SK-N-SH treated with all-trans-retinoic acid at 6 μM for 48 hours (cell line): ENCODE measurements at regions not wholly inside any gene's neighbourhood (a gene's known extent, or its start where the extent isn't known, plus 50 kb on each side); places are given as distances from the start of the nearest gene placed in this dataset.

ENCODE experiments used
- ATAC-seq: fragments of 200-7000 bp; cut with Tn5 transposase; 3 replicates; pipeline ENCODE4 v1.9.1; 2020; ENCODE audit warnings: mild to moderate bottlenecking, moderate library complexity
- BACH2 ChIP-seq: fragments of 250-450 bp; sonication (Bioruptor Pico); IDR thresholded peaks from 2 replicates; pipeline ENCODE4 v1.9.0; 2021; ENCODE audit warnings: mild to moderate bottlenecking, borderline replicate concordance
- CSDC2 ChIP-seq: fragments of 250-450 bp; sonication (Bioruptor Pico); IDR thresholded peaks from 2 replicates; pipeline ENCODE4 v1.5.0; 2020; ENCODE audit warnings: mild to moderate bottlenecking, moderate library complexity
- ESRRG ChIP-seq: fragments of 250-450 bp; sonication (Bioruptor Pico); IDR thresholded peaks from 2 replicates; pipeline ENCODE4 v1.6.1; 2021; ENCODE audit warnings: mild to moderate bottlenecking
- GLIS3 ChIP-seq: fragments of 250-450 bp; sonication (Bioruptor Pico); IDR thresholded peaks from 2 replicates; pipeline ENCODE4 v1.5.0; 2020; ENCODE audit warnings: mild to moderate bottlenecking, moderate library complexity
- ISL1 ChIP-seq: fragments of 250-450 bp; sonication (Bioruptor Pico); IDR thresholded peaks from 2 replicates; pipeline ENCODE4 v2.1.2; 2022; ENCODE audit warnings: mild to moderate bottlenecking, moderate library complexity
- OSR1 ChIP-seq: fragments of 250-450 bp; sonication (Bioruptor Pico); IDR thresholded peaks from 2 replicates; pipeline ENCODE4 v1.8.0; 2022; ENCODE audit warnings: moderate library complexity, mild to moderate bottlenecking, inconsistent platforms
- RARB ChIP-seq: fragments of 250-450 bp; sonication (Bioruptor Pico); IDR thresholded peaks from 2 replicates; pipeline ENCODE4 v1.8.0; 2021; ENCODE audit warnings: mild to moderate bottlenecking, moderate library complexity
- SNAI2 ChIP-seq: fragments of 250-450 bp; sonication (Bioruptor Pico); IDR thresholded peaks from 2 replicates; pipeline ENCODE4 v1.5.0; 2020; ENCODE audit warnings: mild to moderate bottlenecking, moderate library complexity
- TCF4 ChIP-seq: fragments of 250-450 bp; sonication (Bioruptor Pico); IDR thresholded peaks from 2 replicates; pipeline ENCODE4 v1.8.0; 2021; ENCODE audit warnings: mild to moderate bottlenecking, moderate library complexity, borderline replicate concordance
- ZC3H10 ChIP-seq: fragments of 250-450 bp; sonication (Bioruptor Pico); IDR thresholded peaks from 2 replicates; pipeline ENCODE4 v1.5.1; 2021; ENCODE audit warnings: mild to moderate bottlenecking, moderate library complexity
- ZFP3 ChIP-seq: fragments of 250-450 bp; sonication (Bioruptor Pico); IDR thresholded peaks from 2 replicates; pipeline ENCODE4 v1.5.0; 2020; ENCODE audit warnings: mild to moderate bottlenecking, moderate library complexity
- ZFP30 ChIP-seq: fragments of 450-650 bp; formaldehyde crosslinking; IDR thresholded peaks from 2 replicates; pipeline ENCODE4 v1.5.0; 2022; ENCODE audit warnings: mild to moderate bottlenecking, moderate library complexity
- ZNF565 ChIP-seq: fragments of 450-650 bp; formaldehyde crosslinking; conservative IDR thresholded peaks from 2 replicates; pipeline ENCODE4 v1.5.0; 2020; ENCODE audit warnings: low read depth, mild to moderate bottlenecking, moderate library complexity
- ZNF70 ChIP-seq: fragments of 450-650 bp; formaldehyde crosslinking; IDR thresholded peaks from 2 replicates; pipeline ENCODE4 v1.5.0; 2020; ENCODE audit warnings: mild to moderate bottlenecking, moderate library complexity
- ZNF8 ChIP-seq: fragments of 450-650 bp; formaldehyde crosslinking; IDR thresholded peaks from 2 replicates; pipeline ENCODE4 v1.5.0; 2020; ENCODE audit warnings: mild to moderate bottlenecking, moderate library complexity
- TF ChIP-seq, protein P1 (sequence below): fragments of 250-450 bp; sonication (Bioruptor Pico); IDR thresholded peaks from 2 replicates; pipeline ENCODE4 v1.8.0; 2021; ENCODE audit warnings: low read depth, mild to moderate bottlenecking, moderate library complexity, borderline replicate concordance
- TF ChIP-seq, protein P2 (sequence below): fragments of 250-450 bp; sonication (Bioruptor Pico); IDR thresholded peaks from 2 replicates; pipeline ENCODE4 v1.8.0; 2020; ENCODE audit warnings: mild to moderate bottlenecking, moderate library complexity, borderline replicate concordance
- TF ChIP-seq, protein P3 (sequence below): fragments of 250-450 bp; sonication (Bioruptor Pico); IDR thresholded peaks from 2 replicates; pipeline ENCODE4 v1.5.1; 2021; ENCODE audit warnings: mild to moderate bottlenecking, moderate library complexity

DNA sequence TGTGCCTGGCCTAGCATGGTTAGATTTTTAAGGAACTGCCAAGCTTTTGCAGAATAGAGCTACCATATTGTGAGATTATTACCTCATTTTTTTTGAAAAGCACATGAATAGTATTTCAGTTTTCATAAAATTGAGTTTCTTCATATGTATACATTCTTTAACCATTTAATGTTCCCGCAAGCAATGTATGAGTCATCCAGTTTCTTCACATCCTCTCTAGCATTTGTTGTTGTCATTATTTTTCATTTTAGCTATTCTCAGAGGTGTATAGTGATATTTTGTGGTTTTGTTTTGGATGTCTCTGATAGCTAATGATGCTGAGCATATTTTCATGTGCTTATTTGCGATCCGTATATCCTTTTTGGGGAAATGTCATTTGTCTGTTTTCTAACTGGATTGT is 74.9 kb downstream of the GLUD2 start:
- ATAC-seq: no peak
- TF ChIP-seq ZFP30 (CRISPR knock-in tag): no peak
- TF ChIP-seq ISL1 (CRISPR knock-in tag): no peak
- no peak for TF ChIP-seq ZFP3 (CRISPR knock-in tag)
- TF ChIP-seq GLIS3 (CRISPR knock-in tag): no peak
- TF ChIP-seq CSDC2 (CRISPR knock-in tag): no peak
- no peak for TF ChIP-seq TCF4
- no peak for TF ChIP-seq SNAI2 (CRISPR knock-in tag)
- TF ChIP-seq, protein P1, sequence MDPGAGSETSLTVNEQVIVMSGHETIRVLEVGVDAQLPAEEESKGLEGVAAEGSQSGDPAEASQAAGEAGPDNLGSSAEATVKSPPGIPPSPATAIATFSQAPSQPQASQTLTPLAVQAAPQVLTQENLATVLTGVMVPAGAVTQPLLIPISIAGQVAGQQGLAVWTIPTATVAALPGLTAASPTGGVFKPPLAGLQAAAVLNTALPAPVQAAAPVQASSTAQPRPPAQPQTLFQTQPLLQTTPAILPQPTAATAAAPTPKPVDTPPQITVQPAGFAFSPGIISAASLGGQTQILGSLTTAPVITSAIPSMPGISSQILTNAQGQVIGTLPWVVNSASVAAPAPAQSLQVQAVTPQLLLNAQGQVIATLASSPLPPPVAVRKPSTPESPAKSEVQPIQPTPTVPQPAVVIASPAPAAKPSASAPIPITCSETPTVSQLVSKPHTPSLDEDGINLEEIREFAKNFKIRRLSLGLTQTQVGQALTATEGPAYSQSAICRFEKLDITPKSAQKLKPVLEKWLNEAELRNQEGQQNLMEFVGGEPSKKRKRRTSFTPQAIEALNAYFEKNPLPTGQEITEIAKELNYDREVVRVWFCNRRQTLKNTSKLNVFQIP (CRISPR knock-in tag): no peak
- no peak for TF ChIP-seq BACH2 (CRISPR knock-in tag)
- no peak for TF ChIP-seq ESRRG
- TF ChIP-seq ZNF565 (CRISPR knock-in tag): no peak
- TF ChIP-seq ZC3H10 (CRISPR knock-in tag): no peak
- no peak for TF ChIP-seq ZNF70 (CRISPR knock-in tag)
- TF ChIP-seq, all 23 proteins: peak for 0

DNA sequence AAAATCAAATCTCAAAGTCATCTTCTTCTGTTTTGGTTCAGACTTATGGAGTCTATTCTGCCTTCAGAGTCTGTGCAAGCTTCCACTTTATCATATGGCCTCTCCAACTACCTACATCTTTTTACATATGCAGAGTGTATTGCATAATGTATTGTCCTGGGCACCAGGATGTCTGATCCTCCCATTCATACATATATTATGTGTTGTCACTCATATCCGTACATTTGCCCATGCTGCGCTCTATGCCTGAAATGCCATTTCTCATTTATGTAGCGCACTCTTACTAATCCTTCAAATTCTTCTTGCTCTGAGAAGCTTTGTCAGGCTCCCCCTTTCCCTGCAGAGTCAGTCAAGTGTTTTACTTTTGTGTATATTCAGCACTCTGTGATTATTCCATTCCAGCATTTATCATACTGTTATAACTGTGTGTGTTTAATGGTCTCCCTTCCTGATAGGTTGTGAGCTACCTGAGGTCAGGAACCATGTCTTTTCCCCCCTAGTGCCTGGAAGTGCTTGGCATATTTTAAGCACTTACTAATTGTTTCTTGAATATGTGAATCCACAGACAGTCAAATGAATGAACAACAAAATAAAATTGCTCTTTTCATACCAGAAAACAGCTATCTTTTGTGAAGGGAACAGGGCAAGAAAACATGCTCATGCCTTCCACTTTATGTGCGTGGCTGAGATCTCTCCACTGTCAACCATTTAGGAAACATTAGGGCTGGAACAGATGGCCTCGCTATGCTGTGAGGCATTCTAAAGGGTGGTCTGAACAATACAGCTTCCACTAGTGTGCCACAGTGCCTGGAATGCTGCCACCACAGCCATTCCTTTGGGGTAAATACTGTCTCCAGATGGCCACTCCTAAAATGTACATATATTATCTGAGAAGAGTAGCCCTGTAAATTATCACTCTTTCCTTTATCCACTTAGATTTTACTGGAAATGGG is 81.8 kb downstream of the GLUD2 start:
- no peak for ATAC-seq
- TF ChIP-seq, protein P2, sequence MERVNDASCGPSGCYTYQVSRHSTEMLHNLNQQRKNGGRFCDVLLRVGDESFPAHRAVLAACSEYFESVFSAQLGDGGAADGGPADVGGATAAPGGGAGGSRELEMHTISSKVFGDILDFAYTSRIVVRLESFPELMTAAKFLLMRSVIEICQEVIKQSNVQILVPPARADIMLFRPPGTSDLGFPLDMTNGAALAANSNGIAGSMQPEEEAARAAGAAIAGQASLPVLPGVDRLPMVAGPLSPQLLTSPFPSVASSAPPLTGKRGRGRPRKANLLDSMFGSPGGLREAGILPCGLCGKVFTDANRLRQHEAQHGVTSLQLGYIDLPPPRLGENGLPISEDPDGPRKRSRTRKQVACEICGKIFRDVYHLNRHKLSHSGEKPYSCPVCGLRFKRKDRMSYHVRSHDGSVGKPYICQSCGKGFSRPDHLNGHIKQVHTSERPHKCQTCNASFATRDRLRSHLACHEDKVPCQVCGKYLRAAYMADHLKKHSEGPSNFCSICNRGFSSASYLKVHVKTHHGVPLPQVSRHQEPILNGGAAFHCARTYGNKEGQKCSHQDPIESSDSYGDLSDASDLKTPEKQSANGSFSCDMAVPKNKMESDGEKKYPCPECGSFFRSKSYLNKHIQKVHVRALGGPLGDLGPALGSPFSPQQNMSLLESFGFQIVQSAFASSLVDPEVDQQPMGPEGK (CRISPR knock-in tag): no peak
- TF ChIP-seq, protein P3, sequence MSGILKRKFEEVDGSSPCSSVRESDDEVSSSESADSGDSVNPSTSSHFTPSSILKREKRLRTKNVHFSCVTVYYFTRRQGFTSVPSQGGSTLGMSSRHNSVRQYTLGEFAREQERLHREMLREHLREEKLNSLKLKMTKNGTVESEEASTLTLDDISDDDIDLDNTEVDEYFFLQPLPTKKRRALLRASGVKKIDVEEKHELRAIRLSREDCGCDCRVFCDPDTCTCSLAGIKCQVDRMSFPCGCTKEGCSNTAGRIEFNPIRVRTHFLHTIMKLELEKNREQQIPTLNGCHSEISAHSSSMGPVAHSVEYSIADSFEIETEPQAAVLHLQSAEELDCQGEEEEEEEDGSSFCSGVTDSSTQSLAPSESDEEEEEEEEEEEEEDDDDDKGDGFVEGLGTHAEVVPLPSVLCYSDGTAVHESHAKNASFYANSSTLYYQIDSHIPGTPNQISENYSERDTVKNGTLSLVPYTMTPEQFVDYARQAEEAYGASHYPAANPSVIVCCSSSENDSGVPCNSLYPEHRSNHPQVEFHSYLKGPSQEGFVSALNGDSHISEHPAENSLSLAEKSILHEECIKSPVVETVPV: no peak
- TF ChIP-seq CSDC2 (CRISPR knock-in tag) (no peak), ESRRG (no peak), ZNF70 (CRISPR knock-in tag) (no peak), OSR1 (no peak), ISL1 (CRISPR knock-in tag) (no peak), BACH2 (CRISPR knock-in tag) (no peak)
- TF ChIP-seq, protein P1 (CRISPR knock-in tag): no peak
- TF ChIP-seq, all 23 proteins: peak for 0

DNA sequence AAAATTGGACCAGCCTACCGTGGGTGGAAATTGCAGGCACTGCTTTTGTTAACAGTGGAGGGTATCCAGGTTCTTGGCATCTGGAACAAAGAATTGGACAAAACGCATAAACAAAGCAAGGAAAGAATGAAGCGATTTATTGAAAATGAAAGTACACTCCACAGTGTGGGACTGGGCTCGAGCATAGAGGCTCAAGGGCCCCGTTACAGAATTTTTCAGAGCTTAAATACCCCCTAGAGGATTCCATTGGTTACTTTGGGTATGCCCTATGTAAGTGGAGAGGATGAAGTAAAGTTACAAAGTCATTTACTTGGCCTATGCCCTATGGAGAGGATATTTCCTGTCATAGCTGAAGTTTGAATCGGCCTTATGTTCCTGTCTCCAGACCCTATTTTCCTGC is 85.3 kb downstream of the GLUD2 start:
- TF ChIP-seq GLIS3 (CRISPR knock-in tag) (no peak), ZNF8 (CRISPR knock-in tag) (no peak), RARB (CRISPR knock-in tag) (no peak), SNAI2 (CRISPR knock-in tag) (no peak)
- TF ChIP-seq, protein P2 (CRISPR knock-in tag): no peak
- ATAC-seq: no peak
